CD4-positive, alpha-beta T cell (primary cell): ENCODE measurements at regions not wholly inside any gene's neighbourhood (a gene's known extent, or its start where the extent isn't known, plus 50 kb on each side); places are given as distances from the start of the nearest gene placed in this dataset.

Experiments
- ATAC-seq: fragments of 200-7000 bp; cut with Tn5 transposase; one replicate; pipeline ENCODE4 v1.10.0; 2022; ENCODE audit warnings: mild to moderate bottlenecking; ENCODE audit not compliant: poor library complexity
- CTCF ChIA-PET: fragments of 350-600 bp; sonication (Branson Sonifier 250); formaldehyde crosslinking; loops from one replicate; lab custom pipeline; 2021; ENCODE audit warnings: antibody characterized with exemption, inconsistent platforms; lab: Charles Lee
- POLR2A ChIA-PET: fragments of 350-600 bp; sonication (Branson Sonifier 250); formaldehyde crosslinking; loops from one replicate; lab custom pipeline; 2021; ENCODE audit warnings: antibody characterized with exemption, inconsistent platforms; lab: Charles Lee
- DNase-seq, 14 experiments: peaks; one replicate each; pipeline ENCODE4 v3.0.0-alpha.2; 2013 to 2020; ENCODE audit warnings: mixed read lengths in 2 of 14
- H3K27ac ChIP-seq, 2 donors: one replicate each; pipeline versions ENCODE4 v1.5.1 to v1.7.0; 2013; ENCODE audit warnings: low read length in 2 of 2, low read depth in 1 of 2, mild to moderate bottlenecking in 1 of 2
- H3K27me3 ChIP-seq, 2 experiments: 1 replicate in 1 of 2; 2 replicates in 1 of 2; pipeline versions ENCODE4 v1.6.1 to v1.7.0; 2013; ENCODE audit warnings: low read length in 2 of 2, control low read depth in 1 of 2, mild to moderate bottlenecking in 1 of 2, moderate library complexity in 1 of 2; ENCODE audit not compliant: insufficient read depth in 2 of 2, control insufficient read depth in 1 of 2
- H3K36me3 ChIP-seq: one replicate; pipeline ENCODE4 v1.6.1; 2013; ENCODE audit warnings: low read length, control low read depth; ENCODE audit not compliant: insufficient read depth
- H3K4me1 ChIP-seq: one replicate; pipeline ENCODE4 v1.6.1; 2013; ENCODE audit warnings: low read length, control low read depth; ENCODE audit not compliant: insufficient read depth
- H3K4me3 ChIP-seq: one replicate; pipeline ENCODE4 v1.5.1; 2013; ENCODE audit warnings: mild to moderate bottlenecking, low read length, moderate library complexity
- H3K9me3 ChIP-seq, 2 experiments: 1 replicate in 1 of 2; 2 replicates in 1 of 2; pipeline versions ENCODE4 v1.6.1 to v1.7.0; 2013; ENCODE audit warnings: low read length in 2 of 2, mild to moderate bottlenecking in 2 of 2, control low read depth in 1 of 2, moderate library complexity in 1 of 2; ENCODE audit not compliant: control insufficient read depth in 1 of 2, insufficient read depth in 1 of 2
- H3K27ac Mint-ChIP-seq: one replicate; pipeline ENCODE4 v1.8.0; 2020; ENCODE audit warnings: mixed read lengths
- H3K27me3 Mint-ChIP-seq: one replicate; pipeline ENCODE4 v1.8.0; 2021; ENCODE audit warnings: mixed read lengths
- H3K36me3 Mint-ChIP-seq: one replicate; pipeline ENCODE4 v1.8.0; 2021; ENCODE audit warnings: low read depth, mixed read lengths
- H3K4me1 Mint-ChIP-seq: one replicate; pipeline ENCODE4 v1.8.0; 2021; ENCODE audit warnings: low read depth, mixed read lengths
- H3K4me3 Mint-ChIP-seq: one replicate; pipeline ENCODE4 v1.8.0; 2020; ENCODE audit warnings: mild to moderate bottlenecking, mixed read lengths
- H3K9me3 Mint-ChIP-seq: one replicate; pipeline ENCODE4 v1.8.0; 2020; ENCODE audit warnings: mixed read lengths
- CTCF ChIP-seq: fragments of 200-600 bp; IDR thresholded peaks from one replicate; pipeline ENCODE4 v1.8.0; 2022; ENCODE audit warnings: antibody characterized with exemption, mild to moderate bottlenecking
- intact Hi-C, 2 experiments: fragments of 100-400 bp; cut with DNase I in 1 of 2; cut with micrococcal nuclease in 1 of 2; formaldehyde crosslinking; loops; one replicate each; pipeline versions ENCODE4 v1.15.1 to v1.9.0; 2023 to 2025; cut with DNase I, micrococcal nuclease

GRCh38 chr4:26152056-26152455, 168.8 kb upstream of the RBPJ start:
- ATAC-seq (no peak), DNase-seq (no peak)
- Histone ChIP-seq H3K27ac (no peak overlapping the region), H3K9me3 (no peaks in the 10 kb centered on the region), H3K27me3 (no peaks in the 10 kb centered on the region), H3K36me3 (no peaks in the 10 kb centered on the region), H3K4me1 (no peaks in the 10 kb centered on the region), H3K4me3 (no peak overlapping the region)
- H3K27me3 Mint-ChIP-seq = no peaks in the 10 kb centered on the region
- H3K36me3 Mint-ChIP-seq = no peaks in the 10 kb centered on the region
- H3K9me3 Mint-ChIP-seq = no peaks in the 10 kb centered on the region
- POLR2A ChIA-PET = no interaction called here
- no peak overlapping the region for H3K27ac Mint-ChIP-seq
- H3K4me1 Mint-ChIP-seq = no peaks in the 10 kb centered on the region
- TF ChIP-seq CTCF = no peak
- intact Hi-C loops = no loop called here
- no peak overlapping the region for H3K4me3 Mint-ChIP-seq
- CTCF ChIA-PET = no interaction called here

DNA sequence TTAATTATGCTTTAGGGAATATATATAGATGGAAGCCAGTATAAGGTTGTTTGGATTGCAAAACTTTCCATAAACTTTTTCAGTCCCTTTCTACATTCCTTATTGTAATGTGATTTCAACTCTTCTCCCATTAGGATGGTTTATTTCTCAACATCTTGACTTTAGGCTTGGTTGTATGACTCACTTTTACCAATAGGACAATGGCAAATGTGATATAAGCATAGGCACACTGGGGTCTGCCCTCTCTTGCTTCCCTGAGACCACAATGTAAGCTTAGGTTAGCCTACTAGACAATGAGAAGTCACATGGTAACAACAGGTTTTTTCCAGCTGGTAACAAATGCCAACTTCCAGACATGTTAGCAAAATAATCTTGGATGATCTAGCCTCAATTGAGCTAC, 163.3 kb upstream of the RBPJ start:
- H3K27me3 ChIP-seq = no peaks in the 10 kb centered on the region
- H3K36me3 ChIP-seq = no peaks in the 10 kb centered on the region
- no peak overlapping the region for H3K27ac Mint-ChIP-seq
- no peak overlapping the region for H3K4me3 Mint-ChIP-seq
- intact Hi-C loops = no loop called here
- H3K9me3 ChIP-seq = no peaks in the 10 kb centered on the region
- ATAC-seq (no peak), DNase-seq (no peak)
- ChIA-PET POLR2A (no interaction called here), CTCF (no interaction called here)
- no peak for TF ChIP-seq CTCF
- no peaks in the 10 kb centered on the region for H3K4me1 ChIP-seq
- H3K27me3 Mint-ChIP-seq = no peaks in the 10 kb centered on the region
- no peak overlapping the region for H3K27ac ChIP-seq
- H3K4me3 ChIP-seq = no peak overlapping the region
- no peaks in the 10 kb centered on the region for H3K36me3 Mint-ChIP-seq
- H3K4me1 Mint-ChIP-seq = no peaks in the 10 kb centered on the region
- H3K9me3 Mint-ChIP-seq = no peaks in the 10 kb centered on the region

DNA sequence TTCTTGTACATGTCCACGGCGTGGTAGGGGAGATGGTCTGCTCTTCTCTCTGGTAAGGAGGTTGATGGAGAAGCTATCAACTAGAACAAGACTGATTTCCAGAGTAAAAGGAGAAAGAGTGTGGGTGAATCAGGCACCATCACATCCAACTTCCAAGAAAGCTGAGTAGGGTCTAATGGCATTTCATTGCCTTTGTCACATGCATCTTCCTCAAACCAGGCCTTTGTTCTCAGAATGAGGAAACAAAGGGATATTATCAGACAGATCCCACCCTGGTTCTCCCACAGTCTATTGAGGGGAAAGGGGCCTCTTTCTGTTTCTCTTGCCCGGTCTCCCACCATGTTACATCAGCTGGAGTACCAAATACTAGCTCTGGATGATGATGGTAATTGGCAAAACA, 160.2 kb upstream of the RBPJ start:
- TF ChIP-seq CTCF = no peak
- Histone ChIP-seq H3K4me1 (no peaks in the 10 kb centered on the region), H3K36me3 (no peaks in the 10 kb centered on the region), H3K27me3 (no peaks in the 10 kb centered on the region), H3K4me3 (no peak overlapping the region), H3K27ac (no peak overlapping the region), H3K9me3 (no peaks in the 10 kb centered on the region)
- intact Hi-C loops = no loop called here
- ATAC-seq (no peak), DNase-seq (no peak)
- ChIA-PET CTCF (no interaction called here), POLR2A (no interaction called here)
- Mint-ChIP-seq H3K27ac (no peak overlapping the region), H3K36me3 (no peaks in the 10 kb centered on the region), H3K9me3 (no peaks in the 10 kb centered on the region), H3K4me3 (no peak overlapping the region), H3K27me3 (no peaks in the 10 kb centered on the region), H3K4me1 (no peaks in the 10 kb centered on the region)
